ENCODE measurements at regions not wholly inside any gene's neighbourhood (a gene's known extent, or its start where the extent isn't known, plus 50 kb on each side); places are given as distances from the start of the nearest gene placed in this dataset.
A peak's percentile ranks its signal among the peaks of the same experiment; 100 is the strongest.
"Not testable (repeated sequence)": the region's sequence is repeated elsewhere in the genome, so short reads cannot be mapped to it uniquely, and the experiment has no call there.

DNA sequence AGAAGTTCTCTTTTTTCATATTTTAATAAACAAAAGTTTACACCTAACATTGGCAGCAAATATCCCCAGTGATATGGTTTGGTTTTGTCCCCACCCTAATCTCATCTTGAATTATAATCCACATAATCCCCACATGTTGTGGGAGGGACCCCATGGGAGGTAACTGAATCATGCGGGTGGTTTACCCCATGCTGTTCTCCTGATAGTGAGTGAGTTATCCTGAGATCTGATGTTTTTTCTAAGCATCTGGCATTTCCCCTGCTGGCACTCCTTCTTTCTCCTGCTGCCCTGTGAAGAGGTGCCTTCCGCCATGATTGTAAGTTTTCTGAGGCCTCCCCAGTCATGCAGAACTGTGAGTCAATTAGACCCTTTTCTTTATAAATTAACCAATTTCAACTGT lies 214.7 kb downstream of the SLITRK1 start:
- DNase-seq (ENCODE audit: low spot score): no peak
- no peak overlapping the region for H2AFZ ChIP-seq (ENCODE audit: low read length)
- no peak overlapping the region for H4K91ac ChIP-seq (ENCODE audit: low read depth, low read length, poor library complexity)
- H3K4me3 ChIP-seq (ENCODE audit: low read length in 2 of 2): no peak overlapping the region
- no peak overlapping the region for H2AK5ac ChIP-seq (ENCODE audit: low read depth, low read length)
- H3K27ac ChIP-seq (replicated peaks; ENCODE audit: low read length): no peak overlapping the region
- no peak overlapping the region for H3K4ac ChIP-seq (ENCODE audit: low read length)
- peaks cover 0 to 7% of the 10 kb centered on the region in 2 donors for H3K9me3 ChIP-seq (replicated peaks in 1 of 2; ENCODE audit: control insufficient read depth in 2 of 2, insufficient read depth in 1 of 2, low read depth in 1 of 2, low read length in 2 of 2)
- H3K18ac ChIP-seq (ENCODE audit: low read length): no peak overlapping the region
- H3K4me1 ChIP-seq (ENCODE audit: control insufficient read depth in 2 of 2, insufficient read depth in 1 of 2, low read depth in 1 of 2, low read length in 2 of 2): no peaks in the 10 kb centered on the region
- no peak overlapping the region for H2BK5ac ChIP-seq (ENCODE audit: low read length)
- no peaks in the 10 kb centered on the region for H3K79me1 ChIP-seq (ENCODE audit: low read depth, low read length)
- no peak overlapping the region for H4K8ac ChIP-seq (ENCODE audit: low read depth, low read length)
- no peak overlapping the region for H3K4me2 ChIP-seq (ENCODE audit: insufficient read depth, low read length, poor library complexity, severe bottlenecking)
- H3K23ac ChIP-seq (ENCODE audit: low read depth, low read length, poor library complexity): no peak overlapping the region
- no peaks in the 10 kb centered on the region for H3K27me3 ChIP-seq (ENCODE audit: control insufficient read depth in 3 of 3, insufficient read depth in 3 of 3, low read depth in 1 of 3, low read length in 3 of 3)
- no peak overlapping the region for H3K14ac ChIP-seq (ENCODE audit: low read length)
- no CpG with 5 or more reads among the region's 2 CpGs for WGBS, 2 donors (ENCODE audit: extremely low coverage in 2 of 2, insufficient read length in 2 of 2, insufficient replicate concordance in 1 of 2)
- no peak overlapping the region for H2BK15ac ChIP-seq (ENCODE audit: low read length)
- H3K9ac ChIP-seq (ENCODE audit: low read depth, low read length, poor library complexity): no peak overlapping the region
- no peaks in the 10 kb centered on the region for H3K36me3 ChIP-seq (replicated peaks in 1 of 2; ENCODE audit: control insufficient read depth in 2 of 2, insufficient read depth in 2 of 2, low read length in 2 of 2)
- no peak overlapping the region for H2BK120ac ChIP-seq (ENCODE audit: low read depth, low read length)
- no peak overlapping the region for H2BK12ac ChIP-seq (ENCODE audit: low read length)

- H3K4ac ChIP-seq (ENCODE audit: low read length): no peak overlapping the region
- H2AK5ac ChIP-seq (ENCODE audit: low read depth, low read length): no peak overlapping the region
- no peak for DNase-seq (ENCODE audit: low spot score)
These were observed 216.1 kb downstream of the SLITRK1 start for GRCh38 chr13:83666141-83666540.

DNA sequence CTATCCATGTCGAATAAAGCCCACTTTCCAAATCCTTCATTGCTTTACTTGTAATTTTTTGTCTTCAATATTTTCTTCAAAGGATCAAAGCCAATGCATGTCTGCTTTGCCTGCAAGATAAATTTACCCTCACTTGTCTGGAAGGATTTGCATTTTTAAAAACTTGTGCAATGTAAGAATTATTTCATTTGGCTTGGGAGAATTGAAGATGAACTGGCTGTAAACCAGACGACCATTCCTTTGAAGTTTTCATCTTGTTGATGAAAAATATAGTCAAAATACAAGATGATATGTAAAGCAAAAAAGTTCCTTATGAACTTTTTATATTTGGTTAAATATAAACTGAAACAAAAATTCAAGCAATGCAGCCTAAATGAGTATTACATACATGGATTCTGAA lies 225.0 kb downstream of the SLITRK1 start:
- Histone ChIP-seq H4K91ac (ENCODE audit: low read depth, low read length, poor library complexity) (no peak overlapping the region), H3K9ac (ENCODE audit: low read depth, low read length, poor library complexity) (no peak overlapping the region), H3K27ac (replicated peaks; ENCODE audit: low read length) (no peak overlapping the region), H2BK5ac (ENCODE audit: low read length) (no peak overlapping the region), H2AK5ac (ENCODE audit: low read depth, low read length) (no peak overlapping the region), H3K79me1 (ENCODE audit: low read depth, low read length) (no peaks in the 10 kb centered on the region), H2BK12ac (ENCODE audit: low read length) (no peak overlapping the region), H3K4ac (ENCODE audit: low read length) (no peak overlapping the region), H3K23ac (ENCODE audit: low read depth, low read length, poor library complexity) (no peak overlapping the region), H3K4me3 (ENCODE audit: low read length in 2 of 2) (no peak overlapping the region), H3K4me1 (ENCODE audit: control insufficient read depth in 2 of 2, insufficient read depth in 1 of 2, low read depth in 1 of 2, low read length in 2 of 2) (no peaks in the 10 kb centered on the region), H3K18ac (ENCODE audit: low read length) (no peak overlapping the region), H4K8ac (ENCODE audit: low read depth, low read length) (no peak overlapping the region), H3K27me3 (ENCODE audit: control insufficient read depth in 3 of 3, insufficient read depth in 3 of 3, low read depth in 1 of 3, low read length in 3 of 3) (no peaks in the 10 kb centered on the region), H2BK15ac (ENCODE audit: low read length) (no peak overlapping the region), H3K9me3 (replicated peaks in 1 of 2; ENCODE audit: control insufficient read depth in 2 of 2, insufficient read depth in 1 of 2, low read depth in 1 of 2, low read length in 2 of 2) (no peaks in the 10 kb centered on the region), H3K4me2 (ENCODE audit: insufficient read depth, low read length, poor library complexity, severe bottlenecking) (no peak overlapping the region), H2BK120ac (ENCODE audit: low read depth, low read length) (no peak overlapping the region), H3K36me3 (replicated peaks in 1 of 2; ENCODE audit: control insufficient read depth in 2 of 2, insufficient read depth in 2 of 2, low read length in 2 of 2) (no peaks in the 10 kb centered on the region), H3K14ac (ENCODE audit: low read length) (no peak overlapping the region), H2AFZ (ENCODE audit: low read length) (no peak overlapping the region)
- WGBS, 2 donors (ENCODE audit: extremely low coverage in 2 of 2, insufficient read length in 2 of 2, insufficient replicate concordance in 1 of 2): no CpG with 5 or more reads among the region's 2 CpGs
- DNase-seq (ENCODE audit: low spot score): no peak

More at GRCh38 chr13:83666141-83666540, 216.1 kb downstream of the SLITRK1 start:
- H3K4me3 ChIP-seq (ENCODE audit: low read length in 2 of 2): no peak overlapping the region
- no peak overlapping the region for H2AFZ ChIP-seq (ENCODE audit: low read length)
- no peak overlapping the region for H4K8ac ChIP-seq (ENCODE audit: low read depth, low read length)
- H2BK15ac ChIP-seq (ENCODE audit: low read length): no peak overlapping the region
- WGBS, 2 donors (ENCODE audit: extremely low coverage in 2 of 2, insufficient read length in 2 of 2, insufficient replicate concordance in 1 of 2): no CpG with 5 or more reads among the region's 1 CpG
- no peak overlapping the region for H3K14ac ChIP-seq (ENCODE audit: low read length)
- no peak overlapping the region for H3K27ac ChIP-seq (replicated peaks; ENCODE audit: low read length)
- no peaks in the 10 kb centered on the region for H3K4me1 ChIP-seq (ENCODE audit: control insufficient read depth in 2 of 2, insufficient read depth in 1 of 2, low read depth in 1 of 2, low read length in 2 of 2)
- peaks cover 0 to 7% of the 10 kb centered on the region in 2 donors for H3K9me3 ChIP-seq (replicated peaks in 1 of 2; ENCODE audit: control insufficient read depth in 2 of 2, insufficient read depth in 1 of 2, low read depth in 1 of 2, low read length in 2 of 2)
- H4K91ac ChIP-seq (ENCODE audit: low read depth, low read length, poor library complexity): no peak overlapping the region
- H3K18ac ChIP-seq (ENCODE audit: low read length): no peak overlapping the region
- no peak overlapping the region for H2BK5ac ChIP-seq (ENCODE audit: low read length)
- H3K9ac ChIP-seq (ENCODE audit: low read depth, low read length, poor library complexity): no peak overlapping the region
- H3K79me1 ChIP-seq (ENCODE audit: low read depth, low read length): no peaks in the 10 kb centered on the region
- no peak overlapping the region for H2BK120ac ChIP-seq (ENCODE audit: low read depth, low read length)
- no peaks in the 10 kb centered on the region for H3K36me3 ChIP-seq (replicated peaks in 1 of 2; ENCODE audit: control insufficient read depth in 2 of 2, insufficient read depth in 2 of 2, low read length in 2 of 2)
- H2BK12ac ChIP-seq (ENCODE audit: low read length): no peak overlapping the region
- no peak overlapping the region for H3K4me2 ChIP-seq (ENCODE audit: insufficient read depth, low read length, poor library complexity, severe bottlenecking)
- H3K23ac ChIP-seq (ENCODE audit: low read depth, low read length, poor library complexity): no peak overlapping the region
- no peaks in the 10 kb centered on the region for H3K27me3 ChIP-seq (ENCODE audit: control insufficient read depth in 3 of 3, insufficient read depth in 3 of 3, low read depth in 1 of 3, low read length in 3 of 3)

DNA sequence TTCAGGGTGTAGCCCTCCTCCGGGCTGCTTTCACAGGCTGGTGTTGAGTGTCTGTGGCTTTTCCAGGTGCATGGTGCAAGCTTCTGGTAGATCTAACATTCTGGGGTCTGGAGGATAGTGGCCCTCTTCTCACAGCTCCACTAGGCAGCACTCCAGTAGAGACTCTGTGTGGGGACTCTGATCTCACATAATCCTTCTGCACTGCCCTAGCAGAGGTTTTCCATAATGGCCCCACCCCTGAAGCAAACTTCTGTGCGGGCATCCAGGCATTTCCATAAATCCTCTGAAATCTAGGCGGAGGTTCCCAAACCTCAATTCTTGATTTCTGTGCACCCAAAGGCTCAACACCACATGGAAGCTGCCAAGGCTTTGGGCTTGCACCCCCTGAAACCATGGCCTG lies 239.7 kb downstream of the SLITRK1 start:
- not testable (repeated sequence) for H3K79me1 ChIP-seq (ENCODE audit: low read depth, low read length); H2AK5ac ChIP-seq (ENCODE audit: low read depth, low read length); H3K4me2 ChIP-seq (ENCODE audit: insufficient read depth, low read length, poor library complexity, severe bottlenecking); H3K18ac ChIP-seq (ENCODE audit: low read length); H3K4ac ChIP-seq (ENCODE audit: low read length); H4K8ac ChIP-seq (ENCODE audit: low read depth, low read length); H3K14ac ChIP-seq (ENCODE audit: low read length); H3K27ac ChIP-seq (replicated peaks; ENCODE audit: low read length); H2BK12ac ChIP-seq (ENCODE audit: low read length); H2AFZ ChIP-seq (ENCODE audit: low read length); H3K4me1 ChIP-seq (ENCODE audit: control insufficient read depth in 2 of 2, insufficient read depth in 1 of 2, low read depth in 1 of 2, low read length in 2 of 2); H3K9me3 ChIP-seq (replicated peaks in 1 of 2; ENCODE audit: control insufficient read depth in 2 of 2, insufficient read depth in 1 of 2, low read depth in 1 of 2, low read length in 2 of 2); H4K91ac ChIP-seq (ENCODE audit: low read depth, low read length, poor library complexity); DNase-seq (ENCODE audit: low spot score); H3K4me3 ChIP-seq (ENCODE audit: low read length in 2 of 2); H3K27me3 ChIP-seq (ENCODE audit: control insufficient read depth in 3 of 3, insufficient read depth in 3 of 3, low read depth in 1 of 3, low read length in 3 of 3); H3K36me3 ChIP-seq (replicated peaks in 1 of 2; ENCODE audit: control insufficient read depth in 2 of 2, insufficient read depth in 2 of 2, low read length in 2 of 2); H3K23ac ChIP-seq (ENCODE audit: low read depth, low read length, poor library complexity); H2BK5ac ChIP-seq (ENCODE audit: low read length); H2BK120ac ChIP-seq (ENCODE audit: low read depth, low read length); H2BK15ac ChIP-seq (ENCODE audit: low read length)
- WGBS, 2 donors (ENCODE audit: extremely low coverage in 2 of 2, insufficient read length in 2 of 2, insufficient replicate concordance in 1 of 2): no CpG with 5 or more reads among the region's 3 CpGs
- peak overlapping the region; percentile 12 for H3K9ac ChIP-seq (ENCODE audit: low read depth, low read length, poor library complexity)

Data from neuronal stem cell (in vitro differentiated cells).